ENCODE measurements at regions not wholly inside any gene's neighbourhood (a gene's known extent, or its start where the extent isn't known, plus 50 kb on each side); places are given as distances from the start of the nearest gene placed in this dataset.
"Not testable (repeated sequence)": the region's sequence is repeated elsewhere in the genome, so short reads cannot be mapped to it uniquely, and the experiment has no call there.

DNA sequence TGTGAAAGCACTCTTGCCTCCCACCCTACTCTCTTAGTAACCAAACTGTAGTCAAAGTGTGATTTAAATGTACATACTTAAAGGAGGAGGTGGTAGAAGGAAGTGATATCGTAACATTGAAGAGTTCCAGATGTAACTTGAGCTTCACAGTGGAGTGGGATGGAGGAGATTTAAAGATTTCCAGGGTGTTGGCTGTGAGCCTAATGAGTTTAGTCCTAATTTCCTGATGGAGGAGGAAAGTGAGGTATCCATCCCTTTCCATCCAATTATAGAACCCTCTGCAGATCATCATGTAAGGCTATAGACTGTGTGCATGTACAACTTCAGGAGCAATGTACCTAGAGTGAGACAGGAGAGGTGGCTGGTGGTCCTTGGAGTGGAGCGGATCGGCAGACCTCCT lies 1163.9 kb upstream of the SEMA6A start:
- no peak for FAIRE-seq
- Histone ChIP-seq H3K27me3 (ENCODE audit: control insufficient read depth in 3 of 3, insufficient read depth in 3 of 3, low read length in 3 of 3) (no peaks in the 10 kb centered on the region), H3K27ac (ENCODE audit: low read depth in 1 of 3, low read length in 2 of 3) (no peak overlapping the region), H3K9me3 (ENCODE audit: control insufficient read depth in 2 of 2, insufficient read depth in 1 of 2, low read depth in 1 of 2, low read length in 1 of 2) (no peaks in the 10 kb centered on the region), H3K4me3 (ENCODE audit: low read depth in 1 of 3, low read length in 3 of 3) (no peak overlapping the region), H3K4me1 (ENCODE audit: control insufficient read depth in 3 of 3, insufficient read depth in 2 of 3, low read depth in 1 of 3, low read length in 2 of 3) (peaks cover 0 to 1% (median 0%) of the 10 kb centered on the region in 3 donors), H3K36me3 (ENCODE audit: control insufficient read depth in 3 of 3, insufficient read depth in 2 of 3, low read depth in 1 of 3, low read length in 3 of 3) (no peaks in the 10 kb centered on the region)
- 65 to 84% (median 66%) methylated on average over 3 of the region's 3 CpGs for WGBS, 3 donors
- no peak for DNase-seq

GRCh38 chr5:117736698-117737097 lies 1162.1 kb upstream of the SEMA6A start:
- Histone ChIP-seq H3K27me3 (ENCODE audit: control insufficient read depth in 3 of 3, insufficient read depth in 3 of 3, low read length in 3 of 3) (no peaks in the 10 kb centered on the region), H3K36me3 (ENCODE audit: control insufficient read depth in 3 of 3, insufficient read depth in 2 of 3, low read depth in 1 of 3, low read length in 3 of 3) (no peaks in the 10 kb centered on the region), H3K4me3 (ENCODE audit: low read depth in 1 of 3, low read length in 3 of 3) (no peak overlapping the region), H3K9me3 (ENCODE audit: control insufficient read depth in 2 of 2, insufficient read depth in 1 of 2, low read depth in 1 of 2, low read length in 1 of 2) (no peaks in the 10 kb centered on the region), H3K27ac (ENCODE audit: low read depth in 1 of 3, low read length in 2 of 3) (no peak overlapping the region), H3K4me1 (ENCODE audit: control insufficient read depth in 3 of 3, insufficient read depth in 2 of 3, low read depth in 1 of 3, low read length in 2 of 3) (peaks cover 0 to 6% (median 0%) of the 10 kb centered on the region in 3 donors)
- DNase-seq (no peak), FAIRE-seq (no peak)
- WGBS, 3 donors: 81 to 83% (median 81%) methylated on average over 2 of the region's 2 CpGs

GRCh38 chr5:117734056-117734455 lies 1159.4 kb upstream of the SEMA6A start:
- Histone ChIP-seq H3K4me1 (ENCODE audit: control insufficient read depth in 3 of 3, insufficient read depth in 2 of 3, low read depth in 1 of 3, low read length in 2 of 3) (peaks cover 0 to 12% (median 0%) of the 10 kb centered on the region in 3 donors), H3K36me3 (ENCODE audit: control insufficient read depth in 3 of 3, insufficient read depth in 2 of 3, low read depth in 1 of 3, low read length in 3 of 3) (no peaks in the 10 kb centered on the region), H3K27me3 (ENCODE audit: control insufficient read depth in 3 of 3, insufficient read depth in 3 of 3, low read length in 3 of 3) (no peaks in the 10 kb centered on the region), H3K27ac (ENCODE audit: low read depth in 1 of 3, low read length in 2 of 3) (peak overlapping the region in 1 of 3 donors; percentile 70), H3K9me3 (ENCODE audit: control insufficient read depth in 2 of 2, insufficient read depth in 1 of 2, low read depth in 1 of 2, low read length in 1 of 2) (no peaks in the 10 kb centered on the region), H3K4me3 (ENCODE audit: low read depth in 1 of 3, low read length in 3 of 3) (no peak overlapping the region)
- WGBS, 3 donors: 27 to 63% (median 51%) methylated on average over 4 of the region's 4 CpGs
- peak in 1 of 2 donors; percentile 79 for DNase-seq
- FAIRE-seq: no peak

GRCh38 chr5:117733051-117733450 lies 1158.4 kb upstream of the SEMA6A start:
- H3K4me3 ChIP-seq (ENCODE audit: low read depth in 1 of 3, low read length in 3 of 3): no peak overlapping the region
- no peaks in the 10 kb centered on the region for H3K9me3 ChIP-seq (ENCODE audit: control insufficient read depth in 2 of 2, insufficient read depth in 1 of 2, low read depth in 1 of 2, low read length in 1 of 2)
- H3K36me3 ChIP-seq (ENCODE audit: control insufficient read depth in 3 of 3, insufficient read depth in 2 of 3, low read depth in 1 of 3, low read length in 3 of 3): no peaks in the 10 kb centered on the region
- no peak for FAIRE-seq
- peaks cover 0 to 12% (median 0%) of the 10 kb centered on the region in 3 donors for H3K4me1 ChIP-seq (ENCODE audit: control insufficient read depth in 3 of 3, insufficient read depth in 2 of 3, low read depth in 1 of 3, low read length in 2 of 3)
- no peak overlapping the region for H3K27ac ChIP-seq (ENCODE audit: low read depth in 1 of 3, low read length in 2 of 3)
- no peak for DNase-seq
- H3K27me3 ChIP-seq (ENCODE audit: control insufficient read depth in 3 of 3, insufficient read depth in 3 of 3, low read length in 3 of 3): no peaks in the 10 kb centered on the region
- 63 to 79% (median 64%) methylated on average over 2 of the region's 2 CpGs for WGBS, 3 donors

DNA sequence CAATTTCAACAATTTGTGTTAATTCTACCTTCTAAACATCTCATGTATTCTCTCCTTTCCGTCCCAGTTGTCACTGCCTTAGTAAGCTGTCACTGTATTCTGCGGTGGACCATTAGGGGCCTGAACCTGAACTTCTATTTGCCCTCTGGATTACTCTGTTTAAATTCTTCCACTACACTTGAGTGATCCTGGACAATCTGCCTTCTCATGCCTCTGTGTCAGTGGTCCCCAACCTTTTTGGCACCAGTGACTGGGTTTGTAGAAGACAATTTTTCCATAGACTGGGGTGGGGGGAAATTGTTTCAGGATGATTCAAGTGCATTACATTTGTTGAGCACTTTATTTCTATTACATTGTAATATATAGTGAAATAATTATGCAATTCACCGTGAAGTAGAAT lies 1157.6 kb upstream of the SEMA6A start:
- Histone ChIP-seq H3K4me1 (ENCODE audit: control insufficient read depth in 3 of 3, insufficient read depth in 2 of 3, low read depth in 1 of 3, low read length in 2 of 3) (peaks cover 0 to 12% (median 0%) of the 10 kb centered on the region in 3 donors), H3K4me3 (ENCODE audit: low read depth in 1 of 3, low read length in 3 of 3) (no peak overlapping the region), H3K27me3 (ENCODE audit: control insufficient read depth in 3 of 3, insufficient read depth in 3 of 3, low read length in 3 of 3) (no peaks in the 10 kb centered on the region), H3K9me3 (ENCODE audit: control insufficient read depth in 2 of 2, insufficient read depth in 1 of 2, low read depth in 1 of 2, low read length in 1 of 2) (no peaks in the 10 kb centered on the region), H3K36me3 (ENCODE audit: control insufficient read depth in 3 of 3, insufficient read depth in 2 of 3, low read depth in 1 of 3, low read length in 3 of 3) (no peaks in the 10 kb centered on the region), H3K27ac (ENCODE audit: low read depth in 1 of 3, low read length in 2 of 3) (no peak overlapping the region)
- WGBS, 3 donors: 79 to 91% (median 90%) methylated on average over 3 of the region's 3 CpGs
- DNase-seq: no peak
- no peak for FAIRE-seq

DNA sequence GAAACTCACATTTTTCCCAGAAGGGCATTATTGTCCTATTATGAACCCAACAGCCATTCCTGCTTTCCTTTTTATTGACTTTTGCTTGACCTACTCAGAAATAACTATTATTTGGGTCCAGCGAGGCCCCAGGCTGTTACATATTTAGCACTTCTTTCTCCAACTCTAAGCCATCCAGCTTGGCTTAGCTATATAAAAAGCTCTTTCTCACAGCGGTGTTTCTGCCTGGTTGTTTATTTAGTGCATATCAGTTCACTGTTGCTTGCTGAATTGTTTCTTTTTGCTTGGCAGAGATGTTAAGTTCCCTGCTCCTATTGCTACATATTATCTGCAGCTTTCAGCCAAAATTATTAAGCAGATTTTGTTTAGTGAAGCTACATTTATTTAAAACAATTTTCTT lies 1156.8 kb upstream of the SEMA6A start:
- Histone ChIP-seq H3K9me3 (ENCODE audit: control insufficient read depth in 2 of 2, insufficient read depth in 1 of 2, low read depth in 1 of 2, low read length in 1 of 2) (no peaks in the 10 kb centered on the region), H3K27me3 (ENCODE audit: control insufficient read depth in 3 of 3, insufficient read depth in 3 of 3, low read length in 3 of 3) (no peaks in the 10 kb centered on the region), H3K36me3 (ENCODE audit: control insufficient read depth in 3 of 3, insufficient read depth in 2 of 3, low read depth in 1 of 3, low read length in 3 of 3) (no peaks in the 10 kb centered on the region), H3K4me3 (ENCODE audit: low read depth in 1 of 3, low read length in 3 of 3) (no peak overlapping the region), H3K4me1 (ENCODE audit: control insufficient read depth in 3 of 3, insufficient read depth in 2 of 3, low read depth in 1 of 3, low read length in 2 of 3) (peaks cover 0 to 12% (median 0%) of the 10 kb centered on the region in 3 donors), H3K27ac (ENCODE audit: low read depth in 1 of 3, low read length in 2 of 3) (no peak overlapping the region)
- DNase-seq (peak in 1 of 2 donors; percentile 4), FAIRE-seq (no peak)
- WGBS, 3 donors: 38 to 43% (median 42%) methylated on average over 2 of the region's 2 CpGs

GRCh38 chr5:117720784-117721183 lies 1146.2 kb upstream of the SEMA6A start:
- not testable (repeated sequence) for FAIRE-seq; H3K27ac ChIP-seq (ENCODE audit: low read depth in 1 of 3, low read length in 2 of 3); H3K27me3 ChIP-seq (ENCODE audit: control insufficient read depth in 3 of 3, insufficient read depth in 3 of 3, low read length in 3 of 3); H3K4me1 ChIP-seq (ENCODE audit: control insufficient read depth in 3 of 3, insufficient read depth in 2 of 3, low read depth in 1 of 3, low read length in 2 of 3); H3K9me3 ChIP-seq (ENCODE audit: control insufficient read depth in 2 of 2, insufficient read depth in 1 of 2, low read depth in 1 of 2, low read length in 1 of 2); H3K36me3 ChIP-seq (ENCODE audit: control insufficient read depth in 3 of 3, insufficient read depth in 2 of 3, low read depth in 1 of 3, low read length in 3 of 3); DNase-seq; H3K4me3 ChIP-seq (ENCODE audit: low read depth in 1 of 3, low read length in 3 of 3)
- 53 to 85% (median 55%) methylated on average over 3 to 4 of the region's 4 CpGs for WGBS, 3 donors

DNA sequence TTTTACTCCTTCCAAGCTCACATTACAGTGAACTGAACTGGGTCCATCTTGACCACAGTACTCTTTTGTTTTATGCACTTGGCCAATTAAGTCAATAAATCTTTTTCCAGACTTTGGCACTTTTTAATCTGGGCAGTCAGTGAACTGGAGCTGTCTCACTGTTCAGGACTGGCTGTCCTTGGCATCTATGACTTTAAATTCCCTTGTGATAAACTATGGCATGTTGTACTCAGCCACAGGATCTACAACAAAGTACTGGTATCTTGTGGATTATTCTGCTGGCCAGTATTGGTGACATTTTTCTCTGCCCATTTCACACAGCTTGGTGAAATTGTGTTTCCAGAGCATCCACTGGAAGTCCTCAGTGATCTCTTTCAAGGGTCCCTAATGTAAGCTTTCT lies 1144.8 kb upstream of the SEMA6A start:
- Histone ChIP-seq H3K27me3 (ENCODE audit: control insufficient read depth in 3 of 3, insufficient read depth in 3 of 3, low read length in 3 of 3) (no peaks in the 10 kb centered on the region), H3K27ac (ENCODE audit: low read depth in 1 of 3, low read length in 2 of 3) (no peak overlapping the region), H3K9me3 (ENCODE audit: control insufficient read depth in 2 of 2, insufficient read depth in 1 of 2, low read depth in 1 of 2, low read length in 1 of 2) (peaks cover 0 to 9% of the 10 kb centered on the region in 2 donors), H3K36me3 (ENCODE audit: control insufficient read depth in 3 of 3, insufficient read depth in 2 of 3, low read depth in 1 of 3, low read length in 3 of 3) (no peaks in the 10 kb centered on the region), H3K4me1 (ENCODE audit: control insufficient read depth in 3 of 3, insufficient read depth in 2 of 3, low read depth in 1 of 3, low read length in 2 of 3) (no peaks in the 10 kb centered on the region), H3K4me3 (ENCODE audit: low read depth in 1 of 3, low read length in 3 of 3) (no peak overlapping the region)
- no peak for DNase-seq
- FAIRE-seq: no peak

DNA sequence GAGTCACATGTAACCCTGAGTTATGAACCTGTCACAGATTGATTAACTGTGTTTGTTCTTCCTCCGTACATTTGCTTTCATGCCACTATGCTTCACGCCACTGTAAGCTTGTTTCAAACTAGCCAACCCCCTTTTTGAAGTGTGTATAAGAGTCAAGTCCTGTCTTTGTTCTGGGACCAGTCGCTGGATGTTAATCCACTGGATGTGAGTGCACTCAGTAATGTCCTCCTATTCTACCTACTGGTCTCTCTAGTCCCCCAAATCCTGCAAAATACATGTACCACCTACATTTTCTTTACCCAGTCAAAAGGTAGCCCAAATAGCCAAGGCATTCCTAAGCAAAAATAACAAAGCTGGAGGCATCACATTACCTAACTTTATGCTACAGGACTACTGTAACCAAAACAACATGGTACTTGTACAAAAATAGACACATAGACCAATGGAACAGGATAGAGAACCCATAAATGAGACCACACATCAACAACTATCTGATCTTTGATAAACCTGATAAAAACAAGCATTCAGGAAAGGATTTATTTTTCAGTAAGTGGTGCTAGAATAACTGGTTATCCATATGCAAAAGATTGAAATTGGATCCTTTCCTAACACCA lies 1139.1 kb upstream of the SEMA6A start:
- H3K27ac ChIP-seq (ENCODE audit: low read depth in 1 of 3, low read length in 2 of 3): no peak overlapping the region
- H3K9me3 ChIP-seq (ENCODE audit: control insufficient read depth in 2 of 2, insufficient read depth in 1 of 2, low read depth in 1 of 2, low read length in 1 of 2): peaks cover 0 to 22% of the 10 kb centered on the region in 2 donors
- DNase-seq: peak in 1 of 2 donors; percentile 21
- FAIRE-seq: no peak
- 62 to 83% (median 63%) methylated on average over 3 of the region's 3 CpGs for WGBS, 3 donors
- H3K4me1 ChIP-seq (ENCODE audit: control insufficient read depth in 3 of 3, insufficient read depth in 2 of 3, low read depth in 1 of 3, low read length in 2 of 3): no peaks in the 10 kb centered on the region
- no peaks in the 10 kb centered on the region for H3K36me3 ChIP-seq (ENCODE audit: control insufficient read depth in 3 of 3, insufficient read depth in 2 of 3, low read depth in 1 of 3, low read length in 3 of 3)
- H3K4me3 ChIP-seq (ENCODE audit: low read depth in 1 of 3, low read length in 3 of 3): no peak overlapping the region
- no peaks in the 10 kb centered on the region for H3K27me3 ChIP-seq (ENCODE audit: control insufficient read depth in 3 of 3, insufficient read depth in 3 of 3, low read length in 3 of 3)
